Gastrocnemius medialis (tissue), 4 donors: ENCODE measurements at regions not wholly inside any gene's neighbourhood (a gene's known extent, or its start where the extent isn't known, plus 50 kb on each side); places are given as distances from the start of the nearest gene placed in this dataset.

Source experiments
- ATAC-seq, 2 donors: fragments of 150-250 bp; one replicate each; pipeline ENCODE4 v1.9.1; 2016
- DNase-seq, 2 donors: peaks; one replicate each; pipeline ENCODE4 v3.0.0-alpha.2; 2019
- H3K27ac ChIP-seq, 4 donors: fragments of 200-600 bp; sonication (generic); 1 replicate in 1 of 4; 2 replicates in 3 of 4; pipeline ENCODE4 v1.5.1; 2016 to 2018; ENCODE audit warnings: mild to moderate bottlenecking in 2 of 4, moderate library complexity in 1 of 4
- H3K27me3 ChIP-seq, 3 donors: fragments of 200-600 bp; sonication (generic) in 2 of 3; 1 replicate in 1 of 3; 2 replicates in 2 of 3; pipeline versions ENCODE4 v1.5.1 to v1.6.0; 2016 to 2019; ENCODE audit warnings: mild to moderate bottlenecking in 1 of 3, moderate library complexity in 1 of 3
- H3K36me3 ChIP-seq, 2 donors: fragments of 200-600 bp; sonication (generic) in 1 of 2; one replicate each; pipeline ENCODE4 v1.5.1; 2017 to 2018
- H3K4me1 ChIP-seq, 2 donors: fragments of 200-600 bp; sonication (generic) in 1 of 2; one replicate each; pipeline ENCODE4 v1.5.1; 2016 to 2017; ENCODE audit warnings: mild to moderate bottlenecking in 2 of 2
- H3K4me3 ChIP-seq, 4 donors: fragments of 200-600 bp; sonication (generic) in 3 of 4; 1 replicate in 1 of 4; 2 replicates in 3 of 4; pipeline ENCODE4 v1.5.1; 2016 to 2019; ENCODE audit warnings: mild to moderate bottlenecking in 2 of 4
- H3K9me3 ChIP-seq, 3 donors: fragments of 200-600 bp; sonication (generic) in 2 of 3; 1 replicate in 1 of 3; 2 replicates in 2 of 3; pipeline ENCODE4 v1.5.1; 2016 to 2019
- POLR2A ChIP-seq, 2 donors: fragments of 450-650 bp; IDR thresholded peaks; one replicate each; pipeline ENCODE4 v1.6.1; 2017; ENCODE audit warnings: antibody characterized with exemption in 2 of 2, mild to moderate bottlenecking in 2 of 2, moderate library complexity in 2 of 2
- in situ Hi-C, 4 donors: fragments of 200-750 bp; cut with MboI; loops; one replicate each; pipeline versions ENCODE4 v1.15.0 to v1.8.0; 2017; ENCODE audit warnings: low sequenced_read_pairs in 4 of 4
- intact Hi-C: fragments of 100-400 bp; cut with DNase I; formaldehyde crosslinking; loops from one replicate; pipeline ENCODE4 v1.15.1; 2023; ENCODE audit warnings: low total_unique reads
- TF ChIP-seq, protein P1 (sequence below), 5 experiments: fragments of 450-650 bp in 3 of 5; fragments of 200-600 bp in 2 of 5; sonication (generic) in 2 of 5; IDR thresholded peaks in 4 of 5; conservative IDR thresholded peaks in 1 of 5; 1 replicate in 4 of 5; 2 replicates in 1 of 5; pipeline ENCODE4 v1.5.1; 2016 to 2019; ENCODE audit warnings: antibody characterized with exemption in 5 of 5, mild to moderate bottlenecking in 3 of 5, moderate library complexity in 3 of 5

DNA sequence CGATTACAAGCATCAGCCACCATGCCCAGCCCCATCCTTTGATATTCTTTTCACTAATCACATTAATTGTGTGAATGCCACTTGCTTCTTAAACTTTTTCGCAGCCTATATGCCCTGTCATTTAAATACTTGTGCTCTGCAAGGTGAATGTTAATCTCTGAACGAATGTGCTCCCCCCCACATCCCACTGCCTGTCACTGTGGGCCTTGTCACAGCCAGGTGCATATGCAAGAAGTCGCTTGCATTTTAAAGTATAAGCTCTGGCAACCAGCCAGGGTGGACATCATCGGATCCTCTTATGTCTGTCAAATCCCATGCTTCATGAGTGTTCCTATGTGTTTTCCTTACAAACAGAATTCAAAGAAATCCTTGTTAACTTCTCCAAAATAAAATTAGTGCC, 304.4 kb downstream of the GALR1 start:
- TF ChIP-seq, protein P1, sequence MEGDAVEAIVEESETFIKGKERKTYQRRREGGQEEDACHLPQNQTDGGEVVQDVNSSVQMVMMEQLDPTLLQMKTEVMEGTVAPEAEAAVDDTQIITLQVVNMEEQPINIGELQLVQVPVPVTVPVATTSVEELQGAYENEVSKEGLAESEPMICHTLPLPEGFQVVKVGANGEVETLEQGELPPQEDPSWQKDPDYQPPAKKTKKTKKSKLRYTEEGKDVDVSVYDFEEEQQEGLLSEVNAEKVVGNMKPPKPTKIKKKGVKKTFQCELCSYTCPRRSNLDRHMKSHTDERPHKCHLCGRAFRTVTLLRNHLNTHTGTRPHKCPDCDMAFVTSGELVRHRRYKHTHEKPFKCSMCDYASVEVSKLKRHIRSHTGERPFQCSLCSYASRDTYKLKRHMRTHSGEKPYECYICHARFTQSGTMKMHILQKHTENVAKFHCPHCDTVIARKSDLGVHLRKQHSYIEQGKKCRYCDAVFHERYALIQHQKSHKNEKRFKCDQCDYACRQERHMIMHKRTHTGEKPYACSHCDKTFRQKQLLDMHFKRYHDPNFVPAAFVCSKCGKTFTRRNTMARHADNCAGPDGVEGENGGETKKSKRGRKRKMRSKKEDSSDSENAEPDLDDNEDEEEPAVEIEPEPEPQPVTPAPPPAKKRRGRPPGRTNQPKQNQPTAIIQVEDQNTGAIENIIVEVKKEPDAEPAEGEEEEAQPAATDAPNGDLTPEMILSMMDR (IDR thresholded peaks at IDR 0.05 in 4 of 5, conservative IDR thresholded peaks at IDR 0.05 in 1 of 5), result no peak
- no peak for TF ChIP-seq POLR2A (IDR thresholded peaks at IDR 0.05)
- Histone ChIP-seq H3K27ac (no peak overlapping the region), H3K9me3 (no peaks in the 10 kb centered on the region), H3K36me3 (no peaks in the 10 kb centered on the region), H3K27me3 (no peaks in the 10 kb centered on the region), H3K4me3 (no peak overlapping the region), H3K4me1 (no peaks in the 10 kb centered on the region)
- in situ Hi-C loops (loop anchor here in 1 of 4 donors (25.0 kb wide), 1 partner anchor 92 kb away; no protein-coding TSS in a partner anchor), intact Hi-C loops (no loop called here)
- ATAC-seq (no peak), DNase-seq (no peak)

DNA sequence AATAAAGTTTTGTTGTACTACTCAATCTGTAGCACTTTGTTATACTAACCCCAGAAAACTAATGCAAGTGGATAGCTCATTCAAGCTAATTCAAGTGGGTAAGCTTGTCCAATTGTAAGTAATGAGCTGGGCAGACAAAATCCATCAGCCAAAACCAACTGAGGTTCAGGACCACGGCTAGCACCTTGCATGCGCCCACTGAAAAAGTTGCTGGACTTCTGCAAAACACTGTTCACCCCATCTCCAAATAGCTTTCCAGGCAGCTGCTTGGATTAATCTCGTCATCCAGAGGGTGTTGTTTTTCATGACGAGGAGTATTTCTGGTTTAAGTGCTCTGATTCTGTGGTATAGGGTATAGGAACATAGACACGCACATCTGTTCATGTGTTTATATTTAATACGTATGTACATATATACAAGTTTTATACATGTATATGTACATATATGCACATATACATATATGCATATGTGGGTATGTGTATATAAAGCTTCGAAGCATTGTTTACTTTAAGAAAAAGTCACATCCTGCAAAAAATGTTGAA, 307.5 kb downstream of the GALR1 start:
- ATAC-seq (no peak), DNase-seq (no peak)
- in situ Hi-C loops (loop anchor here in 1 of 4 donors (25.0 kb wide), 1 partner anchor 95 kb away; no protein-coding TSS in a partner anchor), intact Hi-C loops (no loop called here)
- no peaks in the 10 kb centered on the region for H3K9me3 ChIP-seq
- no peaks in the 10 kb centered on the region for H3K36me3 ChIP-seq
- H3K27me3 ChIP-seq, result no peaks in the 10 kb centered on the region
- no peaks in the 10 kb centered on the region for H3K4me1 ChIP-seq
- no peak overlapping the region for H3K27ac ChIP-seq
- TF ChIP-seq, protein P1 (IDR thresholded peaks at IDR 0.05 in 4 of 5, conservative IDR thresholded peaks at IDR 0.05 in 1 of 5), result no peak
- TF ChIP-seq POLR2A (IDR thresholded peaks at IDR 0.05), result no peak
- H3K4me3 ChIP-seq, result no peak overlapping the region

DNA sequence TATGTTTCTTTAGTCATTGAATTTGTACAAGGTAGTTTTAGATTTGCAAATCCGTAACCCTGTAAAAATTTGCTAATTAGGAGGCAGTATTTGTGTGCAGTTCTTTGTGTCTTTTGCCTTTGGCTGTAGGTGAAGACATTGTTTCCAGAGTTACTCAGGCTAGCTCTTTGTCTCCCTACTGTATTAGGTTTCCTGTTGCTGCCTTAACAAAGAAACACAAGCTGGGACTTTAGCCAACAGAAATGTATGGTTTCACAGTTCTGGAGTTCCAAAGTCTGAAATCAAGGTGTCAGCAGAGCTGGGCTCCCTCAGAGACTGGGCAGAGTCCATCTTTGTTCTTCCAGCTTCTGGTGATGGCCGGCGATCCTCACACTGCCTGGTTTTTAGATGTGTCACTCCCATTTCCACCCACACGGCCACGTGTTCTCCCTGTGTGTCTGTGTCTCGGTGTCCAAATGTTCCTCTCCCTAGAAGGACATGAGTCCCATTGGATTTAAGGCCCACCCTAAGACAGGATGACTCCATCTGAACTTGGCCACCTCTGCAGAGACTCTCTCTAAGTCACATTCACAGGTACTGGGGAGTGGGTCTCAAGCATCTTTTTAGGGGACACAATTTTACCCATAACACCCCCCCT, 309.7 kb downstream of the GALR1 start:
- ATAC-seq (no peak), DNase-seq (no peak)
- H3K36me3 ChIP-seq, result no peaks in the 10 kb centered on the region
- no peaks in the 10 kb centered on the region for H3K9me3 ChIP-seq
- H3K27me3 ChIP-seq, result no peaks in the 10 kb centered on the region
- H3K27ac ChIP-seq, result no peak overlapping the region
- H3K4me3 ChIP-seq, result no peak overlapping the region
- in situ Hi-C loops (loop anchor here in 1 of 4 donors (25.0 kb wide), 1 partner anchor 97 kb away; no protein-coding TSS in a partner anchor), intact Hi-C loops (no loop called here)
- TF ChIP-seq, protein P1 (IDR thresholded peaks at IDR 0.05 in 4 of 5, conservative IDR thresholded peaks at IDR 0.05 in 1 of 5), result no peak
- no peak for TF ChIP-seq POLR2A (IDR thresholded peaks at IDR 0.05)
- H3K4me1 ChIP-seq, result no peaks in the 10 kb centered on the region

DNA sequence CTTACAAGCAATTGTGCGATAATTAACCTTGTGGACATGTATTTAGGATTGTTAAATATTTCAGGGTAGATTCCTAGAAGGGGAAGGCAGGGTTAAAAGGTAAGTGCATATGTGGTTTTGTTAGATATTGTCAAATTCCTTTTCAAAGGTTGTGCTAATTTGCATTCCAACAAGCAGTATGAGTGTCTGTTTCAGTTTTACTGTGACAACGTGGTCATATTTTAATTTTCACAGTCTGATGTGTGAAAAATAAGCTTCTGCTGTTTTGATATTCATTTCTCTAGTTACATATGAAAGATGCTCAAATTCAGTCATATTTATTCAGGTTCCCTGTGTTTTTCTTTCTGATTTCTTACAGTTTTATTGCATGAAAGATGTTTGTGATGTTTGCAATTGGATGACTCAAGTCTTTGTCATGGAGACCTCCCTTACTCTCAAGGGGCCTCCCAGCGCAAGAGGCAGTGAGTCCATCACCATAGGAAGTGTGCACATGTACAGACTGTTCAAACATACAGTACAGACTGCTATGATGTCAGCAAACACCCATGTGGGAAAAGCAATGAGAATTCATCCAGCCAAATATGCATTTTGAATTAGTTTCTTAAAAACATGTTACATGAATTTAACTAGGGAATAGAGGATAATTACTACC, 310.8 kb downstream of the GALR1 start:
- H3K4me3 ChIP-seq, result no peak overlapping the region
- intact Hi-C loops (no loop called here), in situ Hi-C loops (loop anchor here in 1 of 4 donors (25.0 kb wide), 1 partner anchor 98 kb away; no protein-coding TSS in a partner anchor)
- no peaks in the 10 kb centered on the region for H3K36me3 ChIP-seq
- no peaks in the 10 kb centered on the region for H3K4me1 ChIP-seq
- no peak for DNase-seq
- no peaks in the 10 kb centered on the region for H3K27me3 ChIP-seq
- no peaks in the 10 kb centered on the region for H3K9me3 ChIP-seq
- TF ChIP-seq, protein P1 (IDR thresholded peaks at IDR 0.05 in 4 of 5, conservative IDR thresholded peaks at IDR 0.05 in 1 of 5), result no peak
- no peak for TF ChIP-seq POLR2A (IDR thresholded peaks at IDR 0.05)
- H3K27ac ChIP-seq, result no peak overlapping the region
- ATAC-seq, result no peak
